Astrocyte (in vitro differentiated cells and primary cell): ENCODE measurements at regions not wholly inside any gene's neighbourhood (a gene's known extent, or its start where the extent isn't known, plus 50 kb on each side); places are given as distances from the start of the nearest gene placed in this dataset.

ENCODE experiments used
- DNase-seq: peaks from one replicate; pipeline ENCODE4 v3.0.0-alpha.2; 2010; ENCODE audit warnings: low read depth
- FAIRE-seq: peaks from 2 replicates; lab custom pipeline; 2011; peaks lifted over from hg19 to GRCh38; lab: Jason Lieb, UNC
- H2AFZ ChIP-seq: 2 replicates; pipeline ENCODE4 v1.6.0; 2012; ENCODE audit warnings: low read depth, low read length, inconsistent platforms
- H3K27ac ChIP-seq: 2 replicates; pipeline ENCODE4 v1.5.1; 2011; ENCODE audit warnings: low read depth, low read length, inconsistent platforms
- H3K27me3 ChIP-seq: 2 replicates; pipeline ENCODE4 v1.6.0; 2011; ENCODE audit warnings: low read length, inconsistent platforms; ENCODE audit not compliant: insufficient read depth
- H3K36me3 ChIP-seq: 2 replicates; pipeline ENCODE4 v1.5.1; 2011; ENCODE audit warnings: low read length, inconsistent platforms; ENCODE audit not compliant: insufficient read depth
- H3K4me1 ChIP-seq: 2 replicates; pipeline ENCODE4 v1.5.1; 2011; ENCODE audit warnings: low read length, inconsistent platforms; ENCODE audit not compliant: insufficient read depth
- H3K4me2 ChIP-seq: 2 replicates; pipeline ENCODE4 v1.6.0; 2012; ENCODE audit warnings: low read length, inconsistent platforms
- H3K4me3 ChIP-seq: 2 replicates; pipeline ENCODE4 v1.5.1; 2011; ENCODE audit warnings: low read depth, mild to moderate bottlenecking, low read length, inconsistent platforms; ENCODE audit not compliant: insufficient read depth
- H3K79me2 ChIP-seq: 2 replicates; pipeline ENCODE4 v1.6.0; 2012; ENCODE audit warnings: mild to moderate bottlenecking, low read length, inconsistent platforms; ENCODE audit not compliant: insufficient read depth
- H3K9ac ChIP-seq: 2 replicates; pipeline ENCODE4 v1.6.0; 2012; ENCODE audit warnings: mild to moderate bottlenecking, low read length, inconsistent platforms
- H3K9me3 ChIP-seq: 2 replicates; pipeline ENCODE4 v1.5.1; 2012; ENCODE audit warnings: low read depth, mild to moderate bottlenecking, low read length, inconsistent platforms; ENCODE audit not compliant: insufficient read depth
- H4K20me1 ChIP-seq: 2 replicates; pipeline ENCODE4 v1.6.0; 2012; ENCODE audit warnings: low read length, inconsistent platforms; ENCODE audit not compliant: insufficient read depth
- H3K27ac Mint-ChIP-seq: one replicate; pipeline ENCODE4 v1.8.0; 2021; ENCODE audit warnings: mild to moderate bottlenecking, mixed read lengths; ENCODE audit not compliant: unreplicated experiment
- H3K27me3 Mint-ChIP-seq: one replicate; pipeline ENCODE4 v1.8.0; 2021; ENCODE audit warnings: low read depth, mixed read lengths; ENCODE audit not compliant: unreplicated experiment
- H3K36me3 Mint-ChIP-seq: one replicate; pipeline ENCODE4 v1.8.0; 2021; ENCODE audit warnings: low read depth, mixed read lengths; ENCODE audit not compliant: unreplicated experiment
- H3K4me1 Mint-ChIP-seq: one replicate; pipeline ENCODE4 v1.8.0; 2021; ENCODE audit warnings: low read depth, mixed read lengths; ENCODE audit not compliant: unreplicated experiment
- H3K4me3 Mint-ChIP-seq: one replicate; pipeline ENCODE4 v1.8.0; 2021; ENCODE audit warnings: mild to moderate bottlenecking, moderate library complexity, mixed read lengths; ENCODE audit not compliant: unreplicated experiment
- H3K9me3 Mint-ChIP-seq: one replicate; pipeline ENCODE4 v1.8.0; 2021; ENCODE audit warnings: mild to moderate bottlenecking, mixed read lengths; ENCODE audit not compliant: unreplicated experiment
- CTCF ChIP-seq: IDR thresholded peaks from 2 replicates; pipeline ENCODE4 v1.5.1; 2011; ENCODE audit warnings: low read depth, mild to moderate bottlenecking, inconsistent platforms, low read length, moderate library complexity; ENCODE audit not compliant: insufficient read depth
- EZH2 ChIP-seq: IDR thresholded peaks from 2 replicates; pipeline ENCODE4 v1.6.1; 2012; ENCODE audit warnings: mild to moderate bottlenecking, low read length, inconsistent platforms; ENCODE audit not compliant: insufficient read depth

- H3K27me3 ChIP-seq = peaks cover 5% of the 10 kb centered on the region
- peak; percentile 75 for FAIRE-seq
- H3K4me1 ChIP-seq = no peaks in the 10 kb centered on the region
- H3K27ac ChIP-seq = no peak overlapping the region
- H3K36me3 Mint-ChIP-seq = no peaks in the 10 kb centered on the region
- no peak overlapping the region for H3K27ac Mint-ChIP-seq
- H3K4me2 ChIP-seq = no peak overlapping the region
- no peak overlapping the region for H3K9ac ChIP-seq
- H3K27me3 Mint-ChIP-seq = peaks cover 24% of the 10 kb centered on the region
- peak; percentile 35 for DNase-seq
- no peaks in the 10 kb centered on the region for H3K36me3 ChIP-seq
- no peaks in the 10 kb centered on the region for H3K79me2 ChIP-seq
- no peaks in the 10 kb centered on the region for H3K9me3 ChIP-seq
- no peak overlapping the region for H2AFZ ChIP-seq
- H3K4me3 Mint-ChIP-seq = no peak overlapping the region
- TF ChIP-seq EZH2 = no peak
- TF ChIP-seq CTCF = peak; percentile 64
- no peak overlapping the region for H3K4me3 ChIP-seq
- H3K4me1 Mint-ChIP-seq = peaks cover 6% of the 10 kb centered on the region
- no peaks in the 10 kb centered on the region for H4K20me1 ChIP-seq
- H3K9me3 Mint-ChIP-seq = no peaks in the 10 kb centered on the region
Measured at GRCh38 chr7:55280031-55280454, 85.1 kb upstream of the LANCL2 start.

- no peaks in the 10 kb centered on the region for H3K4me1 ChIP-seq
- no peak overlapping the region for H3K27ac ChIP-seq
- H3K27ac Mint-ChIP-seq = no peak overlapping the region
- no peaks in the 10 kb centered on the region for H3K4me1 Mint-ChIP-seq
- H3K27me3 Mint-ChIP-seq = peaks cover 21% of the 10 kb centered on the region
- H3K4me3 Mint-ChIP-seq = no peak overlapping the region
- H2AFZ ChIP-seq = no peak overlapping the region
- no peak overlapping the region for H3K4me2 ChIP-seq
- no peaks in the 10 kb centered on the region for H3K79me2 ChIP-seq
- H3K27me3 ChIP-seq = peaks cover 27% of the 10 kb centered on the region
- DNase-seq (no peak), FAIRE-seq (peak; percentile 66)
- H3K36me3 ChIP-seq = no peaks in the 10 kb centered on the region
- H3K9ac ChIP-seq = no peak overlapping the region
- H4K20me1 ChIP-seq = no peaks in the 10 kb centered on the region
- no peaks in the 10 kb centered on the region for H3K9me3 Mint-ChIP-seq
- TF ChIP-seq CTCF (no peak), EZH2 (no peak)
- H3K4me3 ChIP-seq = no peak overlapping the region
- H3K9me3 ChIP-seq = no peaks in the 10 kb centered on the region
- no peaks in the 10 kb centered on the region for H3K36me3 Mint-ChIP-seq
Measured at GRCh38 chr7:55285665-55286064, 79.5 kb upstream of the LANCL2 start.

- Histone ChIP-seq H3K9ac (no peak overlapping the region), H4K20me1 (no peaks in the 10 kb centered on the region), H3K4me1 (no peaks in the 10 kb centered on the region), H3K4me2 (no peak overlapping the region), H3K27me3 (peaks cover 30% of the 10 kb centered on the region), H3K36me3 (no peaks in the 10 kb centered on the region), H3K27ac (no peak overlapping the region), H3K4me3 (no peak overlapping the region), H3K9me3 (no peaks in the 10 kb centered on the region), H3K79me2 (no peaks in the 10 kb centered on the region), H2AFZ (no peak overlapping the region)
- H3K27me3 Mint-ChIP-seq = peaks cover 23% of the 10 kb centered on the region
- FAIRE-seq (no peak), DNase-seq (no peak)
- no peak overlapping the region for H3K4me3 Mint-ChIP-seq
- H3K9me3 Mint-ChIP-seq = no peaks in the 10 kb centered on the region
- no peaks in the 10 kb centered on the region for H3K4me1 Mint-ChIP-seq
- no peaks in the 10 kb centered on the region for H3K36me3 Mint-ChIP-seq
- no peak overlapping the region for H3K27ac Mint-ChIP-seq
- no peak for TF ChIP-seq CTCF
- TF ChIP-seq EZH2 = no peak
Measured at GRCh38 chr7:55286666-55287065, 78.5 kb upstream of the LANCL2 start.
